Mesothelial cell of epicardium (in vitro differentiated cells): ENCODE measurements at regions not wholly inside any gene's neighbourhood (a gene's known extent, or its start where the extent isn't known, plus 50 kb on each side); places are given as distances from the start of the nearest gene placed in this dataset.
A peak's percentile ranks its signal among the peaks of the same experiment; 100 is the strongest.
"Not testable (repeated sequence)": the region's sequence is repeated elsewhere in the genome, so short reads cannot be mapped to it uniquely, and the experiment has no call there.

Experiments
- DNase-seq, 2 experiments: peaks; one replicate each; pipeline ENCODE4 v3.0.0; 2021; ENCODE audit warnings: low spot score in 2 of 2; ENCODE audit not compliant: unreplicated experiment in 2 of 2
- H3K27ac Mint-ChIP-seq: 2 replicates; pipeline ENCODE4 v1.8.0; 2021; ENCODE audit warnings: mixed read lengths
- H3K27me3 Mint-ChIP-seq: 2 replicates; pipeline ENCODE4 v1.8.0; 2021; ENCODE audit warnings: low read depth, mixed read lengths
- H3K36me3 Mint-ChIP-seq: 2 replicates; pipeline ENCODE4 v1.8.0; 2021; ENCODE audit warnings: mixed read lengths
- H3K4me1 Mint-ChIP-seq: 2 replicates; pipeline ENCODE4 v1.8.0; 2021; ENCODE audit warnings: mixed read lengths
- H3K4me3 Mint-ChIP-seq: 2 replicates; pipeline ENCODE4 v1.8.0; 2021; ENCODE audit warnings: mild to moderate bottlenecking, moderate library complexity, mixed read lengths
- H3K9me3 Mint-ChIP-seq: 2 replicates; pipeline ENCODE4 v1.8.0; 2021; ENCODE audit warnings: mixed read lengths

DNA sequence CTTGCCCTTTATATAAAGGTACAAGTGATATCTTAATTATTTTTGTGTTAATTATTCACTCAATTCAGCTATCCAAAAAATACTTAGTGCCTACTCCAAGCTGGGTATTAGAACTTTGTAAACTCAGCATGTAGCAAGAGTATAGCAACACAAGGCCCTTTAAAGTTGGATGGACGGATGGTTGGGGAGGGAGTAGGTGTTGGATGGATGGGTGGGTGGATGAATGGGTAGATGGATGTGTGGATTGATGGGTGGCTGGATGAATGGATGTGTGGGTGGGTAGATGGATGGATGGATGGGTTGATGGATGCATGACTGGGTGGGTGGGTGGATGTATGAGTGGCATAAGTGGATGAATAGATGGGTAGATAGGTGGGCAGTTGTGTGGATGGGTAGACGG is 211.5 kb downstream of the BANP start:
- H3K4me1 Mint-ChIP-seq, result peaks cover 28% of the 10 kb centered on the region
- not testable (repeated sequence) for H3K27me3 Mint-ChIP-seq, DNase-seq, H3K4me3 Mint-ChIP-seq, H3K27ac Mint-ChIP-seq, H3K36me3 Mint-ChIP-seq, H3K9me3 Mint-ChIP-seq

GRCh38 chr16:88164196-88165039 is 213.2 kb downstream of the BANP start:
- H3K9me3 Mint-ChIP-seq, H3K36me3 Mint-ChIP-seq, H3K27ac Mint-ChIP-seq, H3K4me3 Mint-ChIP-seq, H3K27me3 Mint-ChIP-seq: not testable (repeated sequence)
- H3K4me1 Mint-ChIP-seq, result peaks cover 40% of the 10 kb centered on the region
- DNase-seq, result peak in 1 of 2 experiments; percentile 33

GRCh38 chr16:88165040-88165544 is 213.9 kb downstream of the BANP start:
- not testable (repeated sequence) for H3K36me3 Mint-ChIP-seq, H3K9me3 Mint-ChIP-seq, H3K27me3 Mint-ChIP-seq, H3K4me3 Mint-ChIP-seq
- peaks cover 40% of the 10 kb centered on the region for H3K4me1 Mint-ChIP-seq
- DNase-seq, result peak in 1 of 2 experiments; percentile 36
- H3K27ac Mint-ChIP-seq, result peak overlapping the region; percentile 90

DNA sequence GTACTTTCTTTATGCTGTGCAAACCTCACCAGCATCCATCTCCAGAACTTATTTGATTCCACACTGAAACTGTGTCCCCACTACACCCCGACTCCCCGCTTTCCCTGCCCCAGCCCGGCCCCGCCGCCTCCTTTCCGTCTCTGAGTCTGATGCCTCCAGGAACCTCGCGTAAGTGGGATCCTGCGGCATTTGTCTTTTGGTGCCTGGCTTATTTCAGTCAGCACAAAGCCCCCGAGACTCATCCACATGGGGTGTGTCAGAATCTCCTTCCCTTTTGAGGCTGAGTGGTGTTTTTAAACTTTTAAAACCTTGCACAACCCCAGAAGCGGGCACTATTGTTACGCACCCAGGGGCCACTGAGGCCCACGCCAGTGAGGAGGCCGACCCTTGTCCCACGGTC is 214.4 kb downstream of the BANP start:
- Mint-ChIP-seq H3K27ac (peak overlapping the region; percentile 90), H3K4me1 (peaks cover 40% of the 10 kb centered on the region)
- not testable (repeated sequence) for H3K4me3 Mint-ChIP-seq, H3K9me3 Mint-ChIP-seq, H3K36me3 Mint-ChIP-seq, H3K27me3 Mint-ChIP-seq
- peak in 1 of 2 experiments; percentile 39 for DNase-seq

- H3K27me3 Mint-ChIP-seq, DNase-seq, H3K9me3 Mint-ChIP-seq, H3K36me3 Mint-ChIP-seq, H3K4me3 Mint-ChIP-seq: not testable (repeated sequence)
- H3K27ac Mint-ChIP-seq, result peak overlapping the region; percentile 76
- H3K4me1 Mint-ChIP-seq, result peaks cover 40% of the 10 kb centered on the region
These were observed 215.1 kb downstream of the BANP start for GRCh38 chr16:88166209-88166773.

- not testable (repeated sequence) for H3K36me3 Mint-ChIP-seq, H3K27me3 Mint-ChIP-seq
- H3K4me1 Mint-ChIP-seq, result peaks cover 40% of the 10 kb centered on the region
- H3K9me3 Mint-ChIP-seq, result peaks cover 17% of the 10 kb centered on the region
- peak overlapping the region; percentile 11 for H3K4me3 Mint-ChIP-seq
- DNase-seq, result peak in 1 of 2 experiments; percentile 36
- H3K27ac Mint-ChIP-seq, result peak overlapping the region; percentile 89
These were observed 214.8 kb upstream of the ZNF469 start for GRCh38 chr16:88167798-88168556.

GRCh38 chr16:88168557-88168949 is 214.2 kb upstream of the ZNF469 start:
- Mint-ChIP-seq H3K4me1 (peaks cover 40% of the 10 kb centered on the region), H3K27ac (peak overlapping the region; percentile 89), H3K9me3 (peaks cover 20% of the 10 kb centered on the region)
- not testable (repeated sequence) for H3K36me3 Mint-ChIP-seq, H3K4me3 Mint-ChIP-seq, H3K27me3 Mint-ChIP-seq
- peak in 1 of 2 experiments; percentile 36 for DNase-seq

DNA sequence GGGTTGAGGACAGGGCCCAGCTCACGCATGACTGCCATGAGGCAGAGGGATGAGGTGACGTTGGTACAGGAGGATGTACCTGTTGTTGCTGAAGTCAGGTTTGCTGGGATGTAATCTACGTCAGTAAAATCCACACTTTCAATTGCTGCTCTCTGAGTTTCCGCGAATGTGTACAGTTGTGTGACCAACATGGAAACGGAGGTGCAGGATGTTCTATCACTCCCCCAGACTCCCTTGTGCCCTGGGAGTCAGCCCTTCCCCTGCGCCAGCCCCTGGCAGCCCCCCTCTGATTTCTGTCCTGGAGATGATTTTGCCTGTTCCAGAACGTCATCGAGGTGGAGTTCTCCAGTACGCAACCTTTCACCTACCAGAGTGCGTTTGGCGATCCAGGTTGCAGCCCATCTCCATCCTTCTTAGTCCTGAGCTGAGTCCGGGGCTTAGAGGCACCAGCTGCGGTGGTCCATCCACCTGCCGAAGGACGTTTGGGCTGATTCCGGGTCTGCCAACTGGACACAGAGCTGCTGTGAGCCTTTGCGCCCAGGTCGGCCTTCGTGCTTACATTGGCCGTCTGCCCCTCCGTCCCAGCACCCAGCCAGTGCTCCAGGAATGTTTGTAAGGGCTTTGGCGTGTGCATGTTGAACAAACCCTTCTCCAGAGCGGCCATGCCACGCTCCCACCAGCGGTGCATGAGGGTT is 213.5 kb upstream of the ZNF469 start:
- not testable (repeated sequence) for H3K4me3 Mint-ChIP-seq, H3K27ac Mint-ChIP-seq, H3K36me3 Mint-ChIP-seq, H3K27me3 Mint-ChIP-seq
- H3K9me3 Mint-ChIP-seq, result peaks cover 24% of the 10 kb centered on the region
- DNase-seq, result peak in 1 of 2 experiments; percentile 29
- H3K4me1 Mint-ChIP-seq, result peaks cover 38% of the 10 kb centered on the region

DNA sequence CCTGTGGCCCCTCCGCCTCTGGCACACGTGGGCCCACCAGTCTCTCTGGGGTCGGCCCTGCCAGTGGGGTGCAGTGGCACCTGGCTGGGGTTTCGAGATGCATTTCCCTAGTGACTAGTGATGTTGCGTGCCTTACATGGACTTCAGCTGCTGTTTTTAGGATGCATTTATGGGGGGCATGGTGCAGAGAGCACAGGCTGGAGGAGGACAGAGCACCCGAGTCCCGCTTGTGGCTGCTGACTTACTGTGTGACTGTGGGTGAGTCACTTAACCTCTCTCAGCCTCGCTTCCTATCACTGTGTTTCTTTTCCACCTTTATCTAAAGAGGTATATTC is 213.0 kb upstream of the ZNF469 start:
- H3K4me3 Mint-ChIP-seq, DNase-seq, H3K36me3 Mint-ChIP-seq, H3K27ac Mint-ChIP-seq, H3K27me3 Mint-ChIP-seq: not testable (repeated sequence)
- Mint-ChIP-seq H3K9me3 (peaks cover 24% of the 10 kb centered on the region), H3K4me1 (peaks cover 35% of the 10 kb centered on the region)
